GM23248 (cell line): ENCODE measurements at regions not wholly inside any gene's neighbourhood (a gene's known extent, or its start where the extent isn't known, plus 50 kb on each side); places are given as distances from the start of the nearest gene placed in this dataset.

ENCODE experiments used
- EZH2 ChIP-seq: fragments of 200-600 bp; sonication (generic); IDR thresholded peaks from 2 replicates; pipeline ENCODE4 v1.6.1; 2018; ENCODE audit warnings: antibody characterized with exemption, mild to moderate bottlenecking; ENCODE audit not compliant: insufficient read depth, poor library complexity, severe bottlenecking
- EZH2phosphoT487 ChIP-seq: fragments of 200-600 bp; sonication (generic); IDR thresholded peaks from 2 replicates; pipeline ENCODE4 v1.6.1; 2018; ENCODE audit warnings: antibody characterized with exemption, moderate library complexity, mild to moderate bottlenecking, low read depth; ENCODE audit not compliant: insufficient read depth

DNA sequence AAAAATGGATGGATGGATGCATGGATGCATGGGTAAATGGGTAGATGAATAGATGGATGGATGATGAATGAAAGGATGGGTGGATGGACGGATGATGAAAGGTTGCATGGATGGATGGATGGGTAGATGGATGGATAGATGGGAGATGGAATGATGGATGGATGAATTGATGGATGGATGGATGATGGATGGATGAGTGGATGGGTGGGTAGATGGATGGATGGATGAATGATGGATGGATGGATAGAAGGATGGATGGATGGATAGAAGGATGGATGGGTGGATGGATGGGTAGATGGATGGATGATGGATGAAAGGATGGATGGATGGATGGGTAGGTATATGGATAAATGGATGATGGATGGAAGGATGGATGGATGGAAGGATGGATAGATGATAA is 115.1 kb upstream of the LSM14A start:
- no peak for TF ChIP-seq EZH2
- TF ChIP-seq EZH2phosphoT487: no peak
